Stimulated activated CD4-positive, alpha-beta T cell treated with anti-CD3 and anti-CD28 coated beads, Interleukin-2, amount 100 ng/mL, for 48 hours (primary cell): ENCODE measurements at regions not wholly inside any gene's neighbourhood (a gene's known extent, or its start where the extent isn't known, plus 50 kb on each side); places are given as distances from the start of the nearest gene placed in this dataset.

ENCODE experiments used
- DNase-seq, 2 donors: peaks; one replicate each; pipeline ENCODE4 v3.0.0-alpha.2; 2020

DNA sequence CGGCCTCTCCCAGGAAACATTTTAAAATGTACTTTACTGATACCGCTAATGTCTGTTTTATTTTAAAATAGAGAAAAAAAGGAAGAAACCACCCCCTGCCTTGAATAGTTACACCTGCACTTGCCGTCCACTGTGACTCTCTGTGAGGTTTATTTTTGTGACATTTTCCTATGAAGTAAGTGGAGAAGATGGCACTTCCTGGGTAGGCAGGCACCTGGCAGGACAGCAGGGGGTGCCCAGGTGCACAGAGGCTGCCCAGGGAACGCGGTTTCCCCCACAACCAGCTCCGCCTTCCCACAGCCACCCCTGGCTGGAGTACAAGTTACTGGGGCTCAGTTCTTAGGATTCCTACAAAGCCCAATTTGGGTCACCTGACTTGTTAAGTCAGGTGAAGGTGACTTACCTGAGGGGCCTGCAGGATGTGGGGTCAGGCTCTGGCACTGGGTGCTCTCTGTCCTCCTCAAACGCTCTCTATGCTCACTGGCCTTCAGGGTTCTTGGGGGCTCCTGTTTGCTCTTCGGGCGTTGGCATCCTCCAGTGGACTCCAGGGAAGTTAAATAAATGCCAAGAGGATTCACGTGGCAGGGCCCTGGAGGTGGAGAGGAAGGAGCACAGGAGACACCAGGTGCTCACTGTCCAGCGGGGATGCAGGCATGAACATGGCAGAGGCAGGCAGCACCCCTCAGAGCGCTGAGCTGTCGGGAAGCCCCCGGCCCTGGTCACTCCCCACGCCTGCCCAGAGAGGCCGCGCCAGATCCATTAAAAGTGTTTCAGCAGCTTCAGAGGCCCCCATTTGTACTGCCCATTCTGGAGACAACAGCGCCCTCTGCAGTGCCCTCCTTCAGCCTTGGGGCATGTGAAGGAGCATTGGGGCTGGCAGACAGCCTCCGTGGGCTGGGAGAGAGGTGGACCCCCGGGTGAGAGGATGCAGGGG lies 1021.2 kb downstream of the TBC1D22A start:
- no peak for DNase-seq

DNA sequence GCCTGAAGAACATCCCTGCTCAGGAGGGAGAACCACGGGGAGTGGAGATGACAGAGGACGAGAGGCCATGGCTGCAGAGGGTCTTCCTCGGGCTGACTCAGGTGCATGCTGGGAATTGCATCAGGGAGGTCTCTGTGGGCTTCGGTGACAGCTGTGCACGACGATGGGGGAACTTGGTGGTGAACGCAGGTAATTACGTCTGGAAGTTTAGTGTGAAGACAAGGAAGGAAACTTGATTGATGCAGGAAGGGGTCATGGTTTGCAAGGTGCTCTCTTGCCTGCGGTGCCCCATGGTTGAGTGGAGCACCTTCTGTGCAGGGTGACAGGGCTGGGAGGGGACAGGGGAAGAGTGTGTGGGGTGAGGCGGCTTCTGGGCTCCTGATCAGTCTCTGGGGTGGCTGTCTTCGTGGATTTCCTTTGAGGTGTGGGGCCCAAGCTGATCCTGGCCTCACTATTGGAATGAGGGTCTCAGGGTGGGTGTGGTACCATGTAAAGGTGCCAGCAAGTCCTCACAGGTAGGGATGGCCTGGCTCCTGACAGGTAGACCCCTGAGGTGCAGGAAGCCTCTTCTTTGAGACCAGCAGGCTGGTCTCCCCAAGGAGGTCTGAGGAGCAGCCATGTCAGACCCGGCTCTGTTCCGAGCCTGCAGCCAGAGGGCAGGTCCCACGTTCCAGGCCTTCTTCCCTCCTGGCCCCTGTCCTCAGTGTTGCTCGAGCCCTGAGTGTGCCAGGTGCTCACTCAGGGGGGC lies 1020.1 kb downstream of the TBC1D22A start:
- DNase-seq = no peak

DNA sequence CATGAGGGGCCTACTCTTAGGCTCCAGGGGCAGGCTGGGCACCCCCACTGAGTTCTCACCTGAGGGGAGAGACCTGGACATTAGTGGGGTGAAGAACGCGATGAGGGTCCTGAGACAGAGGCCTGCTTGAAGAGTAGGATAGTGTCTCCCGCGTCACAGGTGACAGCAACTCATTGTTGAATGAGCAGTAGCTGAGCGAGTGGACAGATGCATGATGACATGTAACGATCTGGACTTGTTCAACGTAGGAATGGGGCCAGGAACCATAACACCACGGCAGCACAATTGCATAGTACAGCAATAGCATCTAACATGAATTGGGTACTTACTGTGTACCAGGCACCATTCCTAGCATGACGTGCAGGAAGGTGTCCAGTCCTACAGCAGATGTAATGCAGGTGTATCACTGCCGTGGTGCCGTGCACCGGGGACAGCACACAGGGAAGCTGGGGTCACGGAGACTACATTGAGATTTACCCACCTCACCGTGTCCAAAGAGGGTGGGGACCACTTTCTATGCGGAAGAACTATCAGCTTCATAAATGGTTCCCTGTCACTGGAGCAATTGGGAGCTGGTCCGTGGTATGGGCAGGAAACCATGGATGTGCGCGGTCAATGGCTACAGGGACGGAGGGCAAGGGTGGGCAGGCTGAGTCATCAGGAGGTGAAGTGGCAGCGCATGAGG lies 1019.1 kb downstream of the TBC1D22A start:
- DNase-seq = no peak

DNA sequence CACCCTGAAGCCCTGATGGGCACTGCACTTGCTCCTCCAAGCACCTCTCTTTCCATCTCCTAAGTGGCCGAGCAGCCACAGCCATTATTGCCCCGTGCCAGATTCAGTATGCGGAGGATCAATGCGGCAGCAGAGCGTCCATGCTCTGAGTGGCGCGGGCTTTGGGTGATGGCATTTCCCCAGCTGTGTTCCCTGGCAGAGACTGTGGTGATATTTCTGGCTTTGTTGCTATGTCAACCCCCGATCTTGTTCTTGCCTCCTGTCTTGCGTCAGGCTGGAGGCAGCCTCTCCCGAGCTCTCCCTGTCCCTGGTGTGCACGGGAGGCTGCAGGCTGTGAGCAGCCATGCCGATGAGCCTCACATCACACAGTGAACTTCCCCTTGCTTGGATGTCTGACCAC lies 1018.6 kb downstream of the TBC1D22A start:
- no peak for DNase-seq

DNA sequence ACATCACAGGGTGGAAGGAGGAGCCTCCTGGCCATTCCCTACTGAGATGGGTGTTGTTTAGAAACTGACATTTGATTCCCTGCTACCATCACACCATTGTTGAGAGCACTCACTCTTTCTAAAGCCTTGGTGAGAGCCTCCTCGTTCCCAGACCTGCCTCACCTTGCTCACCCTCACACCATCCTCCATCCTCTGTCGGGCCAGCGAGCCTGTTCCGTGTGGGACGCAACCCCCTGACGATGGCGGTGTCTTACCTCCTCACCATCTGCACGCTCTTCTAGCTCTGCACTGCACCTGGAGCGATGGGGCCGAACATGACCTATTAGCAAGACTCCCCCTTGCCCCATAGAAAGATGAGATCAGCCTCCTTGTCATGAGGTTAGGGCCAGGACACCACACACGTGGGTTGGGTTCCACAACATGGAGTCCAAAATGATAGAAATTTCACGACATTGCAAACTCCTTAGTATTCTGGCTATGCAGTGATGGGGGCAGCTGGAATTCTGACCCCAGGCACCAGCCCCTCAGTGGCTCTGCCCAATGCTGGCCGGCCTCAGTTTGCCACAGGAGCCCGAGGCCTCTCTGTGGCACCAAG lies 1017.9 kb downstream of the TBC1D22A start:
- no peak for DNase-seq

DNA sequence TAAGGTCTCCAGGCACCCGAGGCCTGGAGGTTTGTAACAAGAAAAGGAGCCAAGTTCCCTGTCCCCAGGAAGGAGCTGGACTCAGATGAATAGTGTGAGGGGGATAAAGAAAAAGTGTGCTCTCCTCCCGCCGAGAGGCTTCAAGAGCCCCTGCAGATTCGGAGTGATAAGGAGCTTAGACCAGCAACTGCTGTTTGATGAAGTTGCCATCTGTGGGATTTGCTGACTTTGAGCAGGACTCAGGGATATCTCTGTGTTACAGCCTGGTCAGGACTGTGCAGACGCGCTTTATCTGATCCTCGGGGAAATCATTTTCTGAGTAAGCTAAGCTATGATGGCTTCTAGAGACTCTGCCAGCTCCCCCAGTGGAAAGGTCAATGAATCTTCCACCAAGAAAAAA lies 1017.0 kb downstream of the TBC1D22A start:
- no peak for DNase-seq

DNA sequence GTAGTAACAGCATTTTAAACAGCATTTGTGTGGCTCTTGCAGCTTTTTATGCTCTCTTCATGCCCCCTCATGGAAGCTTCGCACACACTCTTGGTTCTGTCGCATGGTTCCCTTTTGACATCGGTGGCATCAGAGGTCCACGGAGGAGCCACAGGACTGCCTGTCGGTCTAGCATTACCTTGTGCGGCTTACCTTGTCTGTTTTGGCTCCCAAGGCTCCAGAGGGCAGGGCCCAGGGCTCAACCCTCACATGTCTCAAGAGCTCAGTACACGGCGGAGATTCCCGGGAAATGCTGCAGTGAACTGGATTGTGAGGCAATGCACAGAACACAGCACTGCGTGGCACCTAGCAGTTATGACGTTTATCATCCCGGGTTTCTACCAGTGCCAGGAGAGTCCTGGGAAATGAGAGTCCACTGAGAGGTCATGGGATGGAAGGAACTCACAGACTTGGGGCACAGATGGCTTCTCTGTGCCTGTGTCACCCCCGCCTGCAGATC lies 1015.8 kb downstream of the TBC1D22A start:
- DNase-seq = no peak

DNA sequence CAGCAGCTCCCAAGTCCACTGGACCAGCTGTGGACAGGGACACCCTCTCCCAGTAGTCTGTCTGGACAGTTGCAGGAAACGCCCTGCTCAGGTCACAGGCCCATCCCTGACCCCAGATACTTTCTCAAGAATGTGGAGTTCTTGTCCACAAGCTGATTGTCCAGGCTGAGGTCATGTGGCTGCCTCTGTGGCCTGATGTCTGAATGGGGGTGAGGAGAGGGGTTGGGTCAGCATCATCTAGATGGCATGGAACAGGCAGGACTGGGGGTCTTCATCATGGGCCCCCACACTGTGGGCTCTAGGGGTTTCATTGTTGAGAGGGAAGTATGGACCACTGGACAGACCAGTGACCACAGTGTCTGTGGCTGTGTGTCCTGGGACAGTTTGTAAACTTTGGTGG lies 1015.0 kb downstream of the TBC1D22A start:
- no peak for DNase-seq

DNA sequence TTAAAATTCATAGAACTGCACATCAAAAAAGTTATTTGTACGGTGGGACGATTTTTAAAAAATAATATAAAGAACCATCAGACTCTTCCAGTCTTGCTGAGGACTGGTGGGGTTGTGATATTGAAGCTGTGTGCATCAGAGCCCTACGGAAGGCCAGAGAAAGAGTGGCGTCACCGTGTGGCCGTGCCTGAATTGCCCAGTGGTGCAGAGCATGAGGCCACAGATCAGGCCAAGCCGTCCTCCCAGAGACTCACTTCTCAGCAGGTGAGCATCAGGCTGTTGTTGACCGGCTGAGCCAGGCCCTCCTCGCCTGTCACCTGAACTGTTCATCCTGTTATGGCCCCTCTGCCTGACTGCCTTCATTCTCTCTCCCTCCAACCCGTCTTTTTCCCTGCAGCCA lies 1013.9 kb downstream of the TBC1D22A start:
- DNase-seq = no peak

DNA sequence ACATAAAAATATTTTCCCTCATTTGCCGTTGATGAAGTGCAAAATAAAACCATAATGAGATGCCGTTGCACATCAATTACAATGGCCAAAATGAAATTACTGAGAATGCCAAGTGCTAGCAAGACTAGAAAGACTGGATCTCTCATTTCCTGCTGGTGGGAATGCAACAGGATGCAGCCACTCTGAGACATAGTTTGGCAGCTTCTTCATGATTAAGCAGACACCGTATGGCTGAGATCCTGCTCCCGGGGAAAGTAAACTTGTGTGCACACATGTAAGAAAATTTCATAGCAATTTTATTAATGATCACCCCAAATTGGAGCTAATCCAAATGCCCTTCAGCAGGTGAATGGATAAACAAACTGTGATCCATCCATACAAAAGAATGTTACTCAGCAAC lies 1013.2 kb downstream of the TBC1D22A start:
- DNase-seq = no peak

DNA sequence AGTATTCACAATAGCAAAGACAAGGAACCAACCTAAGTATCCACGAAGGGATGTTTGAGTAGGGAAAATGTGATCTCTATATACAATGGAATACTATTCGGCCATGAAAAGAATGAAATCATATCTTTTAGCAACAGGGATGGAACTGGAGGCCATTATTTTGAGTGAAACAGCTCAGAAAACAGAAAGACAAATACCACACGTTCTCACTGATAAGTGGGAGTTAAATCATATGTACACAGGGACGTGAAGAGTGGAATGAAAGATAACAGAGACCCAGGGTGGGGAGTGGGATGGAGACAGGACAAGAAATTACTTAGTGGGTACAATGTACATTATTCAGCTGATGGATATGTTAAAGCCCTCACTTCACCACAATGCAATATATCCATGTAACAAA lies 1012.7 kb downstream of the TBC1D22A start:
- no peak for DNase-seq

DNA sequence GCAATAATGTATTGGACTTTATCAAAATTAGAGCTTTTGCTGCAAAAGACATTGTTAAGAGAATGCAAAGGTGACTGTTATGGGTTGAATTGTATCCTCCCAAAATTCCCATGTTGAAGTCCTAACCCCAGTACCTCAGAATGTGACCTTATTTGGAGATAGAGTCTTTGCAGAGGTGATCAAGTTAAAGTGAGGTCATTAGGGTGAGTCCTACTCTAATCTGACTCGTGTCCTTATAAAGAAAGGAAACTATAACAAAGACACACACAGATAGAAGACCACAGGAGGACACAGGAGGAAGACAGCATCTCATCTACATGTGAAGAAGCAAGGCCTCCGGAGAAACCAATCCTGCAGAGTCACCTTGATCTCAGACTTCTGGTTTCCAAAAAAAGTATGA lies 1011.2 kb downstream of the TBC1D22A start:
- DNase-seq = no peak

DNA sequence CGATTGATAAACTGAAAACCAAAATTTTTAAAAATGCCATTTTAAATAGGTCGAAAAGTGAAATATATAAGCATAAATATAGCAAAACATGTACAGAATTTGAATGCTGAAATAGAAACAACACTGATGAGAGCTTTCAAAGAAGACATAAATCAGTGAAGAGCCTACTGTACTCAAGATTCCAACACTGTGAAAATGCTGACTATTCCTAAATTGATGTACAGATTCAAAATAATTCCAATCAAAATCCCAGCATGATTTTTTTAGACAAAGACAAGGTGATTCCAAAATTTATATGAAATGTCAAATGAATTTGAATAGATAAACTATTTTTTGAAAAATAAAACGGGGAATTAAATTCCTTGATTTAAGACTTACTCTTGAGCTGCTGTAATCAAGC lies 1010.4 kb downstream of the TBC1D22A start:
- DNase-seq = no peak

DNA sequence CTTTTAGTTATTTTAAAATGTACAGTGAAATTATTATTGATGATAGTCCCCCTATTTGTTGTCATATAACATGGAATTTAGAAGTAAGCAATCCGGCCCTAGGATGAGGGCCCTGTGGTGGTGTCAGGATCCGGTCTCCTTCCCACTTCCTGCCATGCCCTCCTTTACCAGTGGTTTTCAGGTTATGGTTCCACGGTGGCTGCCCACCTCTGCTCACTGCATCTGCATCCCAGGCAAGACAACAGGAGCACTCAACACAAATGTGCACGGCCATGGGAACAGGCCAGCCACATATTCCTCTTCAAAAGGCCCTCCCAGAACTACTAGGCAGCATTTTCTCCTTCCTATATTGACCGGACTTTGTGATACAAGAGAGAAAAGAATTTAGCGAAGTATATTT lies 1007.2 kb downstream of the TBC1D22A start:
- DNase-seq = no peak

DNA sequence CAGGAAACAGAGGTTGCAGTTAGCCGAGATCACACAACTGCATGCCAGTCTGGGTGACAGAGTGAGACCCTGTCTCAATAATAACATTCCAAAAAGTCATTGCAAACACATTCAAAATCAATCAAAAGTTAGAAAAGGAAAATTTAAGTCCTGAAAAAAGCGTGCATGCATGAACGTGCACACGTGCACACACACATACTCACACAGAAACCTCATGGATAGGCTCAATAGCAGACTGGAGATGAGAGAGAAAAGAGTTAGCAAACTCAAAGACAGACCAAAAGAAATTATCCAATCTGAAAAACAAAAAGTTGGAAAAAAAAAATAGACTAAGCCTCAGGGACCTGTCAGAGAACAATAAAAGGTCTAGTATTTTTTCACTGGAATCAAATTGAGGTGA lies 1005.6 kb downstream of the TBC1D22A start:
- no peak for DNase-seq

DNA sequence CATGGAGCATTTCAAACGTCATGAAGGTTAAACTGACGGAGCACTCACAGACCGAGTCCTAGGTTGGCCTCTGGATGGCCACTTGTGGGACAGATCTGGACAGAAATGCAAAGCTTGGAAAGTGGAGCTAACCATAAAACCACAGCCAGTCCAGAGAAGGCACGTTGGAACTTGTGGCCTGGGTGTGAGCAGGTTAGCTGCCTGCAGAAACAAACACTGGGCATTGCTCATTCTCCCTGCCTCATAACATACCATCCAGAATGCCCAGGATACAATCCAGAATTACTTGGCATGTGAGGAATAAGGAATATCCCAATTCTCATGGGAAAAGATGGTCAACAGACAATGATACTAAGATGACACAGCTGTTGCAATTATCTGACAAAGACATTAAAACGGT lies 1005.0 kb downstream of the TBC1D22A start:
- no peak for DNase-seq

DNA sequence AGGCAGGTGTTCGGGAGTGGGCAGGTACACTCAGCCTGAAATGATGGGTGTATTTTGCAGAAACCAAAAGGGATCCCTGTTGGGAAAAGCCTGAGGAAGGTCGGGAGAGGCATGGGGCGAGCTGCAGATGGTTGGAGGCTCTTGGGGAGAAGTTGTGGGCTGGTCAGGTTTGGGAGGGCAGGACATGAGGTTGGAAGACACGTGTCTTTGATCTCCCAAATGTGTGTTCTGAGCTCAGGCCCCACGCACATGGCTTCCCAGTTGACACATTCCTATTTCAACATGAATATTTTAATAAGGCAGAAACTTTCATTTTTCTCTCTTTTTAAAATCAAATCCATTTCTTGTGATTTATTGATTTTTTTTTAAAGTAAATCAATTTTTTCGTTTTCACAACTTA lies 1003.3 kb downstream of the TBC1D22A start:
- no peak for DNase-seq

DNA sequence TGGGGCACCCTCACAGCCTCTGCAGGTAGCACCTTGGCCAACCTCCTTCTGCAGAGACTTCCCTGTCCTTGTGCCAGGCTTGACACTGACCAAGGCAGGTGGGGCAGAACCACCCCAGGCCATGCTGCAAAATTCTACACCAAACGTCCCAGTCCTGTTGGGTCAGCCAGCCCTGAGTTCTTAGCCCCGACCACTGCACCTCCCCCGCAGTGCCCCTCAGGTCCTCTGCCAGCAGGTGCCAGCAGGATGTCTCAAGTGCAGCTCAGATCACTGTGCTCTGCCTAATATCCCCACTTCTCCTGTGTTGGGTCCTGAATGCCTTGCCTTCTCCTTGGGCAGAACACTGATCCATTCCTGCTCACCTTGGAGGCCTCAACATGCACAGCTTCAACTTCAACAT lies 999.7 kb downstream of the TBC1D22A start:
- DNase-seq = no peak

DNA sequence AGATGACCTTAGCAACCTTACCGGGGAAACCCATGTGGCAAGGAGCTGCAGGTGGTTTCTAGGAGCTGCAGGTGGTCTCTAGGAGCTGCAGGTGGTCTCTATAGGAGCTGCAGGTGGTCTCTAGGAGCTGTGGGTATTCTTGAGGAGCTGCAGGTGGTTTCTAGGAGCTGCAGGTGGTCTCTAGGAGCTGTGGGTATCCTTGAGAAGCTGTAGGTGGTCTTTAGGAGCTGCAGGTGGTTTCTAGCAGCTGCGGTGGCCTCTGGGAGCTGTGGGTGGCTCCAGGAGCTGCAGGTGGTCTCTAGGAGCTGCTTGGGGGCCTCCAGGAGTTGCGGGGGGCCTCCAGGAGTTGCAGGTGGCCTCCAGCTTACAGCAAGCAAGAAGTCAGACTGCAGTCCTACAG lies 997.5 kb downstream of the TBC1D22A start:
- no peak for DNase-seq

DNA sequence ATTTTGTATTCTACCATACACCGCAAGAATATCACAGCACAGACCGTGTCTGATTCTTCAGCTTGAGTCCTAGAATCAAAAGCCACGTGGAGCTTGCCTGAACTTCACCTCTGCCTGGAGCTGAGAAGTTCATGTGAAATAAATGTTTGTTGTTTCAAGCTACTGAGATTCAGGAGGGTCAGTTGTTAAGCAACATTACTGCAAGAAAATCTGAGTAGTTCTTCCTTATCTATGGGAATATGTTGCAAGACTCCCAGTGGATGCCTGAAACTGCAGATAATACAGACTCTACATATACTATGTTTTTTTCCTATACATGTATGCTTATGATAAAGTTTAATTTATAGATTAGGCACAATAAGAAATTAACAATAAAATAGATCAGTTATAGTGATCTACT lies 995.3 kb downstream of the TBC1D22A start:
- DNase-seq = no peak

DNA sequence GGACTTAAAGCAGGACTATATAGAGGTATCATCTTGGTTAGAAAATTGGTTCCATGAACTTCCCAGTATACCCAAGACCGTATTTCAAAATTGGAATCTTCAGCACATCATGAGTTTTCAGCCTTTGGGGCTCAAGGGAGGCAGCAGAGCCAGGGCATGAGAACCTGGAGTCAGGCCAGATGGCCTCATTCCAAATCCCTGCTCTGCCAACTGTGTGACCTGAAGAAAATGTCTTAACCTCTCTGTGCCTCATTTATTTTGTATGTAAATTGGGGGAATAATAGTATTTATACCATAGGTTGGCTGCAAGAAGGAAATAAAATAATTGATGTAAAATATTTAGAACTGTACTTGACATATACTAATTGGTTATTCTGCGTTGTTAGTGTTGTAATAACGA lies 987.6 kb downstream of the TBC1D22A start:
- no peak for DNase-seq

DNA sequence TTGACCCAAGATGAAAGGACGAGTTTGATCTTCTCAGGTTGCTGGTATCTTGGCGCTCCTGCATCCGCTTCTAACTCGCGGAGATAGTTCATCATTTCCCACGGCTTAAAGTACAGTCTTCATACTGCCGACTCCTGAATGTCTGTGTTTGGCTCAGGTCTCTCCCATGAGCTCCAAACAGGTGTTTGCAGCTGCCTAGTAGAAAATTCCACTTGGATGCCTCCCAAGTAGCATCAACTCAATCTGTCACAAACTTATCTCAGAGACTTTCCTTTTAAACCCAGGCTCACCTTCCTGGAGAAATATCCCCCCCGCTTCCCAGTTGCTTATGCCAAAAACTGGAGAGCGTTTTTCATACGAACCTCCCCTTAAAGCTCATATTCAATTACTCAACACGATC lies 986.5 kb downstream of the TBC1D22A start:
- no peak for DNase-seq

DNA sequence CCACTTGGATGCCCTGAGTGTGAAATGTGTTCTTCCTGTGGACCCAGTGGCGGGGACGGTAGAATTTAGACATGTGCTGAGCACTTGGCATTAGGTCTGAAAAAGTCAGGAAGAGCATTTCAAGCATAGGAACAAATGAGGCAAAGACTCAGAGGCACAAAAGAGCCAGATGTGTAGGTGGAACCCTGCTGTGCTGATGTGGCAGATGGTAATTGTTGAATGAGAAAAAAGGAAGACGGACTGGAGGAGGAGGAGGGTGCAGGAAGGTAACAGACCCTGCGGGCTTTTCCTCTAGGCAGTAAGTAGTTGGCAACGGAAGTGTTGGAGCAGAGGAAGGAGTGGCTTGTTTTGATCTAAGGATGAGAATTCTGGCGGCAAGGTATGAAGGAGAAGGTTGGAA lies 985.8 kb downstream of the TBC1D22A start:
- DNase-seq = no peak
